ENCODE measurements at regions not wholly inside any gene's neighbourhood (a gene's known extent, or its start where the extent isn't known, plus 50 kb on each side); places are given as distances from the start of the nearest gene placed in this dataset.

- H3K4me3 Mint-ChIP-seq = no peak overlapping the region
- no peak for DNase-seq (ENCODE audit: low read depth, low spot score)
- H3K9me3 Mint-ChIP-seq = peaks cover 29% of the 10 kb centered on the region
- peaks cover 69% of the 10 kb centered on the region for H3K36me3 Mint-ChIP-seq (ENCODE audit: low read depth)
- H3K27ac Mint-ChIP-seq (ENCODE audit: unreplicated experiment) = no peak overlapping the region
- TF ChIP-seq, protein P1, sequence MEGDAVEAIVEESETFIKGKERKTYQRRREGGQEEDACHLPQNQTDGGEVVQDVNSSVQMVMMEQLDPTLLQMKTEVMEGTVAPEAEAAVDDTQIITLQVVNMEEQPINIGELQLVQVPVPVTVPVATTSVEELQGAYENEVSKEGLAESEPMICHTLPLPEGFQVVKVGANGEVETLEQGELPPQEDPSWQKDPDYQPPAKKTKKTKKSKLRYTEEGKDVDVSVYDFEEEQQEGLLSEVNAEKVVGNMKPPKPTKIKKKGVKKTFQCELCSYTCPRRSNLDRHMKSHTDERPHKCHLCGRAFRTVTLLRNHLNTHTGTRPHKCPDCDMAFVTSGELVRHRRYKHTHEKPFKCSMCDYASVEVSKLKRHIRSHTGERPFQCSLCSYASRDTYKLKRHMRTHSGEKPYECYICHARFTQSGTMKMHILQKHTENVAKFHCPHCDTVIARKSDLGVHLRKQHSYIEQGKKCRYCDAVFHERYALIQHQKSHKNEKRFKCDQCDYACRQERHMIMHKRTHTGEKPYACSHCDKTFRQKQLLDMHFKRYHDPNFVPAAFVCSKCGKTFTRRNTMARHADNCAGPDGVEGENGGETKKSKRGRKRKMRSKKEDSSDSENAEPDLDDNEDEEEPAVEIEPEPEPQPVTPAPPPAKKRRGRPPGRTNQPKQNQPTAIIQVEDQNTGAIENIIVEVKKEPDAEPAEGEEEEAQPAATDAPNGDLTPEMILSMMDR (conservative IDR thresholded peaks at IDR 0.05) = no peak
- H3K27me3 Mint-ChIP-seq (ENCODE audit: low read depth) = no peaks in the 10 kb centered on the region
- H3K4me1 Mint-ChIP-seq = no peaks in the 10 kb centered on the region
Measured at GRCh38 chr6:122524056-122524455, 52.4 kb upstream of the SERINC1 start.

DNA sequence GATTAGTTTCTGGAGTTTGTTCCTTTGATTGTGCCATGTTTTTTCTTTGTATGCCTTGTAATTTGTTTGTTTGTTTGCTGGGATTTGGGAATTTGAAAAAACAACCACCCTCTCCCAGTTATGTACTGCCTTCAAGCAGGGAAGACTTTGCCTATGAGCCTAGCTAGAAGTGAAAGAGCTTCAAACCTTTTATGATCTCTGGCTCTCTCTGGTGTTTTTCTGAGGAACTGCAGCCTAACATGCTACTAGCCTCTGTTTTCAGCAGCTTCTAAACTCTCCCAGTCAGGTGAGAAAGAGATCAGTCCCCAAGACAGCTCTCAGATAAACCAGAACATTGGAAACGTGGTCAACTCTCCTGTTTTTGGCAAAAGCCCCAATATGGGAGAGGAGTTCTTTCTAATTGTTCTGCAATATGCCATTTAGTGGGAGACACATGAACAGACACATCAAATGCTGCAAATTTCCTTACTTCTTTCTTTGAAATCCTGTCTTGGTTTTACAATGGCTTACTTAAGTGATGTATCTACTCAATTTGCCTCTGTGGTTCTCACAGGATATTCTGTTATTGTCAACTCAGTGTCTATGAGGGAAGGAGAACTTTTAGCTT lies 58.9 kb upstream of the SERINC1 start:
- TF ChIP-seq, protein P1 (conservative IDR thresholded peaks at IDR 0.05) = peak; percentile 82
- DNase-seq (ENCODE audit: low read depth, low spot score) = peak; percentile 54
- Mint-ChIP-seq H3K27ac (ENCODE audit: unreplicated experiment) (no peak overlapping the region), H3K4me3 (no peak overlapping the region), H3K9me3 (peaks cover 13% of the 10 kb centered on the region), H3K27me3 (ENCODE audit: low read depth) (peaks cover 3% of the 10 kb centered on the region), H3K36me3 (ENCODE audit: low read depth) (peaks cover 34% of the 10 kb centered on the region), H3K4me1 (peaks cover 8% of the 10 kb centered on the region)

DNA sequence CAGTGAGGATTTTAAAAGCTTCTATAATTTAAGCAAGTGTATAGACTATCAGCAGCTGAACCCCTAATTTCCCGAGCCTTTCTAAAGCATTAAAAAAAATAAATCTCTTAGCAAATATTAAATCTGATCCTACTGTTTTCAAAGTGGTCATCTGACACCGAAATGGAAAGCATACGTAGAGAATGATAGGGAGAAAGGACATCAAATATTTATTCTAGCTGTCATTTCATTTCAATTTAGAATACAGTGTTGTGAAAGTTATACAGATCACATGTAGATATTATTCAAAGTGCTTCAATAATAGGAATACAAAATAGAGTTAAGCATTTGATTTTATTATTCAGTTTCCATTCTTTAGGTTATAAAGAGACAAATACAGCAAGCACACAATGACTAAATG lies 61.9 kb upstream of the PKIB start:
- Mint-ChIP-seq H3K4me3 (no peak overlapping the region), H3K27ac (ENCODE audit: unreplicated experiment) (no peak overlapping the region)
- TF ChIP-seq, protein P1 (conservative IDR thresholded peaks at IDR 0.05) = no peak

DNA sequence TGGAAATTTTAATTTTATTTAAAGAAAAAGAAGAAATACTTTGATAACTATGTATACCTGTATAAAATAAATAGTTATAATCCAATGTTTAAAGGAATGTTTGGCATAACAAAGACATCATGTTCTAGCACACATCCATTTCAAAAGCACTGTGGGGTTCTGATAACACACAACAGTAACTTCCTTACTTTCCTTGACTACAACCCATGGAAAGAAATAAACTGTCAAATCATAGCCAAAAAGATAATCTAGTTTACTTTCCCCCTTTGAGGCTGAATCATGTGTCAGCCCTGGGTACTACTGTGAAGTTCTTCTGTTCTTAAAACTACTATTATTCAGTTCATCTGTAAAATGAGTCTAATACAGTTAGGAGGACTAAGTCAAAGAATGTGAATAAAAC lies 61.4 kb upstream of the PKIB start:
- Mint-ChIP-seq H3K36me3 (ENCODE audit: low read depth) (peaks cover 14% of the 10 kb centered on the region), H3K27me3 (ENCODE audit: low read depth) (no peaks in the 10 kb centered on the region)
- no peak for DNase-seq (ENCODE audit: low read depth, low spot score)

More for the DNA sequence above, 61.9 kb upstream of the PKIB start:
- Mint-ChIP-seq H3K27me3 (ENCODE audit: low read depth) (no peaks in the 10 kb centered on the region), H3K9me3 (no peaks in the 10 kb centered on the region), H3K36me3 (ENCODE audit: low read depth) (peaks cover 17% of the 10 kb centered on the region), H3K4me1 (peaks cover 11% of the 10 kb centered on the region)
- DNase-seq (ENCODE audit: low read depth, low spot score) = no peak

DNA sequence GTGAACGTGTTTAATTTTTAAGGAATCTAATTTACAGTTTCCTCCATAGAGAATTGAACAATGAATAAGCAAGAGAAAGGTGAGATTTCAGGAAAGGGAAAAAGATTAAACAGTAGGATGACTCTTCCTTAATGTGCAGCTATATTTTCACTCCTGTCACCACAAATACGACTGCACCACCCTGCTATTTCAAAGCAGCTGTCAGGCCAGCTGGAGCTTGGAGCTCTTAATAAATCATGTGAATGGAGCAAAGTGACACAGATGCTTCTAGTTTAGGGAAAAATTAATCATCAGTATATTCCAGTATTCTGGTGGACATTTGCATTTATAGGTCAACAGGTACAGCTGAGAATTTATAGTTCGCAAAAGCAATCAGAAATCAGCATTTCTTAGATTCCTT lies 56.5 kb upstream of the PKIB start:
- Mint-ChIP-seq H3K36me3 (ENCODE audit: low read depth) (peaks cover 18% of the 10 kb centered on the region), H3K27me3 (ENCODE audit: low read depth) (no peaks in the 10 kb centered on the region), H3K4me3 (no peak overlapping the region), H3K9me3 (peaks cover under 1% of the 10 kb centered on the region), H3K27ac (ENCODE audit: unreplicated experiment) (peak overlapping the region; percentile 45), H3K4me1 (peaks cover 11% of the 10 kb centered on the region)
- no peak for DNase-seq (ENCODE audit: low read depth, low spot score)
- TF ChIP-seq, protein P1 (conservative IDR thresholded peaks at IDR 0.05) = no peak

More for the DNA sequence above, 61.4 kb upstream of the PKIB start:
- Mint-ChIP-seq H3K4me3 (no peak overlapping the region), H3K9me3 (no peaks in the 10 kb centered on the region), H3K4me1 (peaks cover 11% of the 10 kb centered on the region), H3K27ac (ENCODE audit: unreplicated experiment) (no peak overlapping the region)
- TF ChIP-seq, protein P1 (conservative IDR thresholded peaks at IDR 0.05) = no peak
